SK-N-SH treated with all-trans-retinoic acid at 6 μM for 48 hours (cell line): ENCODE measurements at regions not wholly inside any gene's neighbourhood (a gene's known extent, or its start where the extent isn't known, plus 50 kb on each side); places are given as distances from the start of the nearest gene placed in this dataset.

Source experiments
- ATAC-seq: fragments of 200-7000 bp; cut with Tn5 transposase; 3 replicates; pipeline ENCODE4 v1.9.1; 2020; ENCODE audit warnings: mild to moderate bottlenecking, moderate library complexity
- ARNTL ChIP-seq: fragments of 450-650 bp; formaldehyde crosslinking; IDR thresholded peaks from 2 replicates; pipeline ENCODE4 v1.5.0; 2020; ENCODE audit warnings: low read depth, mild to moderate bottlenecking, moderate library complexity, borderline replicate concordance
- CSDC2 ChIP-seq: fragments of 250-450 bp; sonication (Bioruptor Pico); IDR thresholded peaks from 2 replicates; pipeline ENCODE4 v1.5.0; 2020; ENCODE audit warnings: mild to moderate bottlenecking, moderate library complexity
- CSRNP3 ChIP-seq: fragments of 250-450 bp; sonication (Bioruptor Pico); IDR thresholded peaks from 2 replicates; pipeline ENCODE4 v1.5.1; 2021; ENCODE audit warnings: mild to moderate bottlenecking, moderate library complexity
- ESRRG ChIP-seq: fragments of 250-450 bp; sonication (Bioruptor Pico); IDR thresholded peaks from 2 replicates; pipeline ENCODE4 v1.6.1; 2021; ENCODE audit warnings: mild to moderate bottlenecking
- GLIS3 ChIP-seq: fragments of 250-450 bp; sonication (Bioruptor Pico); IDR thresholded peaks from 2 replicates; pipeline ENCODE4 v1.5.0; 2020; ENCODE audit warnings: mild to moderate bottlenecking, moderate library complexity
- ISL1 ChIP-seq: fragments of 250-450 bp; sonication (Bioruptor Pico); IDR thresholded peaks from 2 replicates; pipeline ENCODE4 v2.1.2; 2022; ENCODE audit warnings: mild to moderate bottlenecking, moderate library complexity
- OSR1 ChIP-seq: fragments of 250-450 bp; sonication (Bioruptor Pico); IDR thresholded peaks from 2 replicates; pipeline ENCODE4 v1.8.0; 2022; ENCODE audit warnings: moderate library complexity, mild to moderate bottlenecking, inconsistent platforms
- PATZ1 ChIP-seq: fragments of 250-450 bp; sonication (Bioruptor Pico); IDR thresholded peaks from 2 replicates; pipeline ENCODE4 v1.8.0; 2020; ENCODE audit warnings: mild to moderate bottlenecking, moderate library complexity, borderline replicate concordance
- POU6F1 ChIP-seq: fragments of 250-450 bp; sonication (Bioruptor Pico); IDR thresholded peaks from 2 replicates; pipeline ENCODE4 v1.8.0; 2021; ENCODE audit warnings: low read depth, mild to moderate bottlenecking, moderate library complexity, borderline replicate concordance
- PPARA ChIP-seq: fragments of 250-450 bp; sonication (Bioruptor Pico); IDR thresholded peaks from 2 replicates; pipeline ENCODE4 v1.5.0; 2020; ENCODE audit warnings: mild to moderate bottlenecking, borderline replicate concordance
- RARB ChIP-seq: fragments of 250-450 bp; sonication (Bioruptor Pico); IDR thresholded peaks from 2 replicates; pipeline ENCODE4 v1.8.0; 2021; ENCODE audit warnings: mild to moderate bottlenecking, moderate library complexity
- SNAI2 ChIP-seq: fragments of 250-450 bp; sonication (Bioruptor Pico); IDR thresholded peaks from 2 replicates; pipeline ENCODE4 v1.5.0; 2020; ENCODE audit warnings: mild to moderate bottlenecking, moderate library complexity
- TCF4 ChIP-seq: fragments of 250-450 bp; sonication (Bioruptor Pico); IDR thresholded peaks from 2 replicates; pipeline ENCODE4 v1.8.0; 2021; ENCODE audit warnings: mild to moderate bottlenecking, moderate library complexity, borderline replicate concordance
- ZC3H10 ChIP-seq: fragments of 250-450 bp; sonication (Bioruptor Pico); IDR thresholded peaks from 2 replicates; pipeline ENCODE4 v1.5.1; 2021; ENCODE audit warnings: mild to moderate bottlenecking, moderate library complexity
- ZFP3 ChIP-seq: fragments of 250-450 bp; sonication (Bioruptor Pico); IDR thresholded peaks from 2 replicates; pipeline ENCODE4 v1.5.0; 2020; ENCODE audit warnings: mild to moderate bottlenecking, moderate library complexity
- ZFP30 ChIP-seq: fragments of 450-650 bp; formaldehyde crosslinking; IDR thresholded peaks from 2 replicates; pipeline ENCODE4 v1.5.0; 2022; ENCODE audit warnings: mild to moderate bottlenecking, moderate library complexity
- ZNF565 ChIP-seq: fragments of 450-650 bp; formaldehyde crosslinking; conservative IDR thresholded peaks from 2 replicates; pipeline ENCODE4 v1.5.0; 2020; ENCODE audit warnings: low read depth, mild to moderate bottlenecking, moderate library complexity
- ZNF70 ChIP-seq: fragments of 450-650 bp; formaldehyde crosslinking; IDR thresholded peaks from 2 replicates; pipeline ENCODE4 v1.5.0; 2020; ENCODE audit warnings: mild to moderate bottlenecking, moderate library complexity
- TF ChIP-seq, protein P1 (sequence below): fragments of 250-450 bp; sonication (Bioruptor Pico); IDR thresholded peaks from 2 replicates; pipeline ENCODE4 v1.5.1; 2020; ENCODE audit warnings: low read depth, mild to moderate bottlenecking, moderate library complexity

DNA sequence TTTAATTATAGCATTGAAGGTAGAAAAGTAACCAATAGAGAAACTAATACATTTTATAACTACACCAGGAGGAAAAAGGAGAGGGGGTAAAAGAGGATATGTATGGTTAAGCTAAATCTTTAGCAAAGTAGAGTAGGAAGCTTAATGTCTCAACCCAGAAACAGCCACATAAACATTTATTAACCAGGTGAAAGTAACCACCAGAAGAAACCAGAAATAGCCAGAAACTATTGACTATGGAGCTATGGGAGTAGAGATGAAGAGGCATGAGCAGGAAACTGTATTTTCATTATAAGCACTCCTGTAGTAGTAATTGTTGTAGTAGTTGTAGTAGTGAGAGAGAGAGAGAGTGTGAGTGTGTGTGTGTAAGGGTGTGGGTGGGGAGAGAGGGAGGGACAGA is 617.5 kb upstream of the CHAC2 start:
- ATAC-seq: no peak
- TF ChIP-seq TCF4: no peak
- no peak for TF ChIP-seq ZNF70
- no peak for TF ChIP-seq OSR1 (CRISPR knock-in tag)
- no peak for TF ChIP-seq ZFP30
- no peak for TF ChIP-seq PATZ1
- no peak for TF ChIP-seq GLIS3 (CRISPR knock-in tag)
- TF ChIP-seq CSDC2 (CRISPR knock-in tag): no peak
- no peak for TF ChIP-seq ZC3H10 (CRISPR knock-in tag)
- no peak for TF ChIP-seq PPARA
- TF ChIP-seq ZNF565 (CRISPR knock-in tag): no peak
- TF ChIP-seq SNAI2 (CRISPR knock-in tag): no peak

GRCh38 chr2:53148221-53148620 is 619.4 kb upstream of the CHAC2 start:
- no peak for ATAC-seq
- TF ChIP-seq ZFP3 (CRISPR knock-in tag) (no peak), PATZ1 (no peak), CSRNP3 (CRISPR knock-in tag) (no peak), PPARA (no peak)

GRCh38 chr2:53131416-53131815 is 636.2 kb upstream of the CHAC2 start:
- TF ChIP-seq, protein P1, sequence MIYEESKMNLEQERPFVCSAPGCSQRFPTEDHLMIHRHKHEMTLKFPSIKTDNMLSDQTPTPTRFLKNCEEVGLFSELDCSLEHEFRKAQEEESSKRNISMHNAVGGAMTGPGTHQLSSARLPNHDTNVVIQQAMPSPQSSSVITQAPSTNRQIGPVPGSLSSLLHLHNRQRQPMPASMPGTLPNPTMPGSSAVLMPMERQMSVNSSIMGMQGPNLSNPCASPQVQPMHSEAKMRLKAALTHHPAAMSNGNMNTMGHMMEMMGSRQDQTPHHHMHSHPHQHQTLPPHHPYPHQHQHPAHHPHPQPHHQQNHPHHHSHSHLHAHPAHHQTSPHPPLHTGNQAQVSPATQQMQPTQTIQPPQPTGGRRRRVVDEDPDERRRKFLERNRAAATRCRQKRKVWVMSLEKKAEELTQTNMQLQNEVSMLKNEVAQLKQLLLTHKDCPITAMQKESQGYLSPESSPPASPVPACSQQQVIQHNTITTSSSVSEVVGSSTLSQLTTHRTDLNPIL (CRISPR knock-in tag): no peak
- no peak for TF ChIP-seq ZFP3 (CRISPR knock-in tag)
- TF ChIP-seq OSR1 (CRISPR knock-in tag): no peak
- no peak for TF ChIP-seq GLIS3 (CRISPR knock-in tag)
- no peak for TF ChIP-seq ARNTL (CRISPR knock-in tag)
- no peak for TF ChIP-seq POU6F1 (CRISPR knock-in tag)
- no peak for TF ChIP-seq RARB (CRISPR knock-in tag)
- no peak for TF ChIP-seq ISL1 (CRISPR knock-in tag)
- TF ChIP-seq PATZ1: no peak
- no peak for TF ChIP-seq ZNF70
- TF ChIP-seq ZFP30: no peak
- no peak for TF ChIP-seq ESRRG (CRISPR knock-in tag)
- peak; percentile 86 for ATAC-seq

GRCh38 chr2:53130441-53130943 is 637.1 kb upstream of the CHAC2 start:
- no peak for TF ChIP-seq CSRNP3 (CRISPR knock-in tag)
- peak; percentile 55 for ATAC-seq
